Fibroblast of skin of right biceps (primary cell): ENCODE measurements at regions not wholly inside any gene's neighbourhood (a gene's known extent, or its start where the extent isn't known, plus 50 kb on each side); places are given as distances from the start of the nearest gene placed in this dataset.
A peak's percentile ranks its signal among the peaks of the same experiment; 100 is the strongest.
"Not testable (repeated sequence)": the region's sequence is repeated elsewhere in the genome, so short reads cannot be mapped to it uniquely, and the experiment has no call there.

Experiments used
- DNase-seq: peaks from one replicate; pipeline ENCODE4 v3.0.0-alpha.2; 2013

DNA sequence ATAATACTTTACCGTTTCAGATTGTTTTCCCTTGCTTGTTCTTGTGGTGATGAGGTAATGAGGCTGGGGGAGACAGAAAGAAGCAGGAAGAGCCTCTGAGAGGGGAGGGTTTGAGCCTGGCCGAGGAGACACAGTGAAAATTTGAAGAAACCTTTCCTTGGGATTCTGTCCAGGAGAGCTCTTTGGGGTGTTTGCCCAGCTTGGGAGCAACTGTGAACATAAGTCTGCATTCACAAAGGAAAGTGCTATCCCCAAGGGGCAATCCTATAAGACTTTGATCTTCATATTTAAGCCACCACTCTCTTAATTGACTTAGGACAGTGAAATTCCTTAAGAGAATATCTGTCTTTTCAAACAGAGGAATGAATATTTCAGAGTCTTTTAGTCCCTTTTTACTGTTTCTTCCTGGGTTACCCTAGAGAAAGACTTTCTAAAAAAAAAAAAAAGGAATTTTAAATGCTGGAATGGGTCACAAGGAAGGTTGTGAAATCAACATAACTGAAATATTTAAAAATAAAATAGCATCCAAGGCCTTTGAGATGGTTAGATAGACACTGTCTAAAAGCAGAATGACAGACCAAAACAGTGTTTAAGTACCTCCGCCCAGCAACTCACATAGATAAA lies 52.5 kb upstream of the STAM2 start:
- peak; percentile 38 for DNase-seq

DNA sequence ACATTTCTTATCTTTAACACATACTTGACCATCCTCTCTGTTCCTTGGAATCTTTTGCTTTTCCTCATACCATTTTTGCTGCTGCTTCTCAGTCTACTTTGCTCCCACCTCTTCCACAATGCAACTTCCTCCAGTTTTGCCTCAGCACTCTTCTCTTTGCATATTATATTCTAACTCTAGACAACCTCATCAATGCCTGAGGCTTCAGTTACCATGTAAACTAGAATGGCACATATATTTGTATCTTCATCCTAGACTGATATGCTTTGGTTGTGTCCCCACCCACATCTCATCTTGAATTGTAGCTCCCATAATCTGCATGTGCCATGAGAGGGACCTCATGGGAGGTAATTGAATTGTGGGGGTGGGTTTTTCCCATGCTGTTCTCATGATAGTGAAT lies 55.9 kb upstream of the STAM2 start:
- DNase-seq: no peak

DNA sequence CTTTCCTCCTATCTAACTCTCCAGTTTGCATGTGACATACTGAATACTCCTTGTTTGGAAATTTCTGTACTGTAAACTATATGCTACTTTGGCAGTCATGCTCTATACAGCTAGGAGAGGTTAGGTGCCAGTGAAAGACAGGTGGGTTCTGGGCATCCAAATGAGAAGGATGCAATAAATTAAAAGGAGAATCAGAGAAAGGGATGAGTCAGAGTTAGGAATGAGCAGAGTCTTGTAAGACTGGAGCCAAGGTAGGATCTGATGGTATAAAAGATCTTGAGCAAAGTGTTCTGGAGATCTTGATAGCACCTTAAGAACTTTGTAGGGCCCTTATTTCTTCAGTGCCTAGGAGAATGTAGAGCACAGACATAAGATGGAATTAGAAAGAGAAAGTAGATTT lies 58.7 kb upstream of the STAM2 start:
- DNase-seq: no peak

DNA sequence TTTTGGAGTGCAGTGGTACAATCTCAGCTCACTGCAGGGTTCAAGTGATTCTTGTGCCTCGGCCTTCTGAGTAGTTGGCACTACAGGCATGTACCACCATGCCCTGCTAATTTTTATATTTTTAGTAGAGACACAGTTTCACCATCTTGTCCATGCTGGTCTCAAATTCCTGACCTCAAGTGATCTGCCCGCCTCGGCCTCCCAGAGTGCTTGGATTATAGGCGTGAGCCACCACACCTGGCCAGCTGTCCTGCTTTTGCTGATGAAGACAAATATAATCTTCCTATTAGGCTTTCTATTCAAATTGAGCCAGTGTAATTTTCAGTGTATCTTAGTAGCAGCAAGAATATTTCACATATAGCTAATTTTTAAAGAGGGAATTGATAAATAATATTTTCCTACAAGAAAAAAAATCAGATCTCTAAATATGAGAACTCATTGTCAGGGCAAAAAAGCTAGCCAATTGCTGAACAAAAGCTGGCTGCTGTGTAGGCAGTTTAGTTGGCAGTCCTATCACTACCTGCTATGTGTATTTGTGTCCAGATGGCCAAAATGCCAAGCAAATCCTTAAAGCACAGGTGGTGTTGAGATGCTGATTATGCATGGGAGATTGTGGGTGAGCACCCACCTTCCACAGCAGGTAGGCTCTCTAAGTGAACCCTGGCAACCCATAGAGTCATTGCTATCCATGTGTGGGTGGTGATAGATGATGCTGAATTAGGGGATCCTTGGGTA lies 60.8 kb upstream of the STAM2 start:
- DNase-seq: no peak

DNA sequence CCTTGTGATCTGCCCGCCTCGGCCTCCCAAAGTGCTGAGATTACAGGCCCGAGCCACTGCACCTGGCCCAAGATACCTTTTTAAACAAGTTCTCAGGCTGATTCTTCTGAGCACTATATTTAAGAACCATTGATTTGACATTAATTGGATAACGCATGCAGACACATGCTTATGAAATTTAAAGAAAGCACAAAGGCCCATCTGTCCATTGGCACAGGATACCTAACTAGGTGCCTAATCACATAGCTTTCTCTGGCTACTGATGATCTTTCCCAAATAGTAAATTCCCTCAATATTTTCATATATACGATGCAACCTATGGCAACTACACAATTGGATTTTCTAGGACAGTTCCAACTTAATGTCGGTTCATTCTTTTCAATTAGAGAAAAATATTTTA lies 62.5 kb upstream of the STAM2 start:
- DNase-seq: no peak

DNA sequence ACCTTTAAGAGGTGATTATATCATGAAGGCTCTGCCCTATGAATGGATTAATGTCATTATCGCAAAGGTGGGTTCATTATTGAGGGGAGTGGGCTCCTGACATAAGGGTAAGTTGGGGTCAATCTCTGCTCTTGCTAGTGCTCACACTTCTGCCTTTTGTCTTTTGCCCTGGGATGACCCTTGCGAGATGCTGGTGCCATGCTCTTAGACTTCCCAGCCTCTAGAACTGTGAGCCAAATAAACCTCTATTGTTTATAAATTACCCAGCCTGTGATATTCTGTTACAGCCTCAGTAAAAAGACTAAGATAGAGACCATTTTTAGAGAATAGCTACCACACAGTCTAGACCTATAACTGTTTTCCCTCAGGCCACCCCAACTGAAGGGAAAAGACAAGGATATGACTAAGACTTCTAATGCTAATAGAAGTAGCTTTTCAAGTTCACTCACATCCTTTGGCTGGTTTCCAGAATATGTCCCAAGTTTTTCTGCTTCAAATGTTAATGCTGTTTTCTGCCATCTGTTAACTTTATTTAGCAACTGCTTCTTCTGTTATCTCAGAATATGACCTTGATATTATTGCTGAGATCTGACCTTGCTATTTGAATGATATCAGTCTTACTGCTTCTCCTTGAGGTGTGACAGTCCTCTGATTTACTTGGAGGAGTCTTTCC lies 65.1 kb upstream of the STAM2 start:
- peak; percentile 73 for DNase-seq

DNA sequence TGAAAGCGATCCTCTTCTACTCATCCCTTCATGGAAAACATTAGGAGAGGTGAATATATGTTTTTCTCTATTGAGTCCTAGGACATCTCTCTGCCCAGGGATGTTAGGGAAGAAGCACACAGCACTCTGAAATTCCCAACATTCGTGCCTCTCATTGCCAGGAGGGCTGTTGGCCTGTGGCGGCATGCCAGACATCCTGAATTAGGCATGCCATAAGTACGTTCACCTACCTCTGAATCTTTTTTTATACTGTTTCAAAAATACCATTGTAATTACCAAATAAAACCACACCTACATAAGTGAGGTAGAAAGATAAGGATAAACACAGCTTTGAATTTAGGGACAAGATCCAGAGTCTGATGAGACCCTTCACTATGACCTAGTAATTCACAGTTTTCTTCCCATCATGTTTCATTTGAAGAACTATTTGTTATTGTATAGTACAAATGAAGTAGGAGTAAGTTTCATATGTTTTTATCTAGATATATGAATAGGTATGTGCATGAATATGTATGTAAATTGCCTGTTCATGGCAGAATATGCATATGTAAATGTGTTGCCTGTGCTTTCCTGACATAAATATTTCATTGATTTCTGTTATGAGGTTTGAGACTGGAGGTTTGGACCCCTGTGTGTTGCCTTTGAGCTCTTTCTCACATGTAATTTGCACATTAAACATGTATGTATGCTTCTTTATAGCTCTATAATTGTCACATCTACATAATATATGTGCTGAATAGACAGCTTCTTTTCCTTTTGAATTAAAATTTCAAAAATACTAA lies 66.6 kb upstream of the STAM2 start:
- no peak for DNase-seq

DNA sequence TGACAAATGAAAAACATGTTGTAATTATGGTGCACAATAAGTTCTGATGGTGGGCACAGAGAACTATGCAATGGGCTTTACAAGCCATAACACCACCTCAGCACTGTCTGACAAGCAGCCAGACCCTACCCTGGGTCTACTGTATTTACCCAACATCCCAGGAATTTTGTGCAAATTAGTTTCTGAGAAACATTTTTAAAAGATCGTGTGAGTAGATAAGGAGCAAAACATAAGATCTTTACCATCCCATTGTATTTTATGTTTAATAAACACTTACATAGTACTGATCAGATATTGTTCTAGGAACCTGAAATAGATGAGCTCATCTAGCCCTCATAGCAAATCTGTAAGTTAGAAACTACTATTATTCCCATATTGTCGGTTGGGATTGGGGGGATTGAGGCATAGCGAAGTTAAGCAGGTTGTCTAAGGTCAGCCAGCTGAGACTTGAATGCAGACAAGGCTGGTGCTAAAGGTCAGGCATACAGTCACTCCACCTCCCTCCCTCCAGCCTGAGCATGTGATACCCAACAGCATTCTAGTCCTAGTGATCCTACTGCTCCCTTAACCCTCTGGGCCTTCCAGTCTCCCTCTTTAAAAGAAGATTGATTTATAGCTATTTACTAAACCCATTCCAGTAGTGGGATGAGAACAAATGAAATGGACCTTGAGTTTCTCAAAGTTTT lies 67.4 kb upstream of the STAM2 start:
- DNase-seq: no peak

DNA sequence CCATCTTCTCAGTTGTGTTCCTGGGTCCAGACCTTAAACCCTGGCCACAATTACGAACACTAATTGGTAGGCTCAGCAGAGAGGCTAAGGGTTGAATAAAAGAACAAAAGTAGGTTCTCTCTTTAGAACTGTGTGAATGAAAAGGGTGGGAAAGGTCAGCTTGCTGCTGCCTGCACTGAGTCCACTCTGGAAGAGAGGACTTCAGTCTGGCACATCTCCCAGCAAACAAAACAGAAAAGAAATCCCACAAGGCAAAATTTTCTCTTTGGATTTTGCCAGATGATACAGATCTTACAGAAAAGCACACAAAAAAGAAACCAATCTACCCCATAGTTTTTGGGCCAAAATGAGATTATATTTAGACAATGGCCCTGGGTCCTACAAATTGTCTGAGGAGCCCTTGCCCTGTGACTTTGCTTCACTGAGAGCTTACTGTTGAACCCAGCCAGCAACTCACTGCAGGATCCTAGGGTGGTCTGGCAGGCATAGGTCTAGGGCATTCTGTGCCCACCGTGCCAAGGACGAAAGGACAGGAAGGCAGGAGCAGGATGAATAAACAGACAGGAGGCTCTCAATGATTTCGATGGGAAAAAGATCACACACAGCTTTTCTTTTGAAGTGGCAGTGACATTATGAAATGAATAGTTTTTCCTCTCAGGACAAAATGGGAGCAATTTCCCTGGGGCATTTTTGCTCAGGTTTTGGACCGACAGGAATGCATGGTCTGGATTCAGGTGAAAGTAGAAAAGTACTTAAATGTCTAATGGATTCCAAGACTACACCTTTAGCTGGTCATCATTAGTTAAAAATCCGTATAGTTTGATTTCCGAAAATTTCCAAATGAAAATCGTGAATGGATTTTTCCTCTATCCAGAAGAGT lies 68.4 kb upstream of the STAM2 start:
- no peak for DNase-seq

DNA sequence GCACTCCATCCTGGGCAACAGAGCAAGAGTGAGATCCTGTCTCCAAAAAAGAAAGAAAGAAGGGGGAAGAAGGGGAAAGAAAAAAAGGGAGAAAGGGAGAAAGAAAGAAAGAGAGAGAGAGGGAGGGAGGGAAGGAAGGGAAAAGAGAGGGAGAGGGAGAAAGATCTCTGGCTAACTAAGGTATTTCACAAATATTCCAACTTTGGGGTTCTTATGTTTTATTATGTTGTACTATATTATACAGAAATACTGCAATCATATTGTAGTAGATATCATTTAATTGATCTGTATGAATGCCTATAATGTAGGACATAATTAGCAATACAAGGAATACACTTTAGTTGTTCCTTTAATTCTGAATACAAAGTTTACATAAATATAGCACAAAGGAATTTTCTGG lies 70.1 kb upstream of the STAM2 start:
- DNase-seq: no peak

DNA sequence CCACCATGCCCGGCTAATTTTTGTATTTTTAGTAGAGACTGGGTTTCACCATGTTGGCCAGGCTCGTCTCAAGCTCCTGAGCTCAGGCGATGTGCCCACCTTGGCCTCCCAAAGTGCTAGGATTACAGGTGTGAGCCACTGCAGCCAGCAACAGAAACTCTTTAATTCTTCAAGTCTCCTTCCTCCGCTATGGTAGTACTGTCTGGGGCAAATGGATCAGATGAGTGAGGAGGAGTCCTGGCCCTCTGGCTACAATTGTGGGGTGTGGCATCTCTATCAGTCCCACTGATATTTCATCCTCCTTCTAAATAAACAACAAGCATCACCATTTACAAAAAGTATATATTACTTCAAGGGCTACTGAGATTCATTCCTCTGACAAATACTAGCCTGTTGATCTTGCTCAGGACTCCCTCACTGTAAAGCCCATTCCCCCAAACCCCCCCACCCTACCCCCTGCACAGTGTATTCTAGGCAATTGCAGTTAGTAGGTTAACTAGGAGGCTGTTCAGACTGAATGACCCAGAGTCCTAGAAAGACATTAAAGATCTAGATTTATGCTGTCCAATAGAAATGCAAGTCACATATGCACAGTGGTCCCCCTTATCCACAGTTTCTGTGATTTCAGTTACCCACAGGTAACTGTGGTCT lies 71.2 kb upstream of the STAM2 start:
- no peak for DNase-seq

DNA sequence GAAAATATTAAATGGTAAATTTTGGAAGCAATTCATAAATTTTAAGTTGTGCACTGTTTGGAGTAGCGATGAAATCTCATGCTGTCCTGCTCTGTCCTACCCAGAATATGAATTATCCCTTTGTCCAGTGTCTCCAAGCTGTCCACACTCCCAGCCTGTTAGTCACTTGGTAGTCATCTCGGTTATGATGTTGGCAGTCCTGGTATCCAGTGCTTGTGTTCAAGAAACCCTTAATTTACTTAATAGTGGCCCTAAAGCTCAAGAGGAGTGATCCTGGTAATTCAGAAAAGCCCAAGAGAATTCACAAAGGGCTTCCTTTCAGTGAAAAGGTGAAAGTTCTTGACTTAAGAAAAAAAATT lies 71.8 kb upstream of the STAM2 start:
- DNase-seq: peak; percentile 11

DNA sequence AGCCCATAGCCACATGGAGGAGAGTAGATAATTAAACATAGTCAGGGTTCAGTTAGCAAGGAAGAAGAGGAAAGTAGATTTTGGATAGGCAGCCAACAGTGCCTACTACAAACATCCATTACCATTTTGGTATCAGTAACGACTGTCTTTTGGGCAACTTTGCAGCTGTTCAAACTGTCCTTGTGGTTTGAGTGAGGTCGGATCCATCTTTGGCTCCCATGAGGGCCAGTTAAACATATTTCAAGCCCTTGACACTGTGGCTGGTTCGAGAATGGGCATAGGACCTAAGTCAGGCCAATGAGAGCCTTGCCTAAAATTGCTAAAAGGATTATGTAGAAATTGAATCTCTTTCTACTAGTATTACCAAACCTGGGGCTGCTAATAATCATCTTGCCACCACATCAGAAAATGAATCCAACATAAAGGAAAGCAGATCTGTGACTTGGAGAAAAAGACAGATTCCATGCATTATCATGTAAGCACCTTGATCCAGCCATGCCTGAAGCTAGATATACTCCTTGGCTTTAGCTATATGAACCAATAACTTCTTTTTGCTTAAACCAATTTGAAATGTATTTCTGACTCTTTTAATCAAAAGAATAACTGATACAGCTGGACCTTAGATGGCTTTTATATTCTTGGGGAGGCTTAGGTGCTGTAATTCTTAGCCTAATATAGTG lies 75.0 kb upstream of the STAM2 start:
- no peak for DNase-seq

DNA sequence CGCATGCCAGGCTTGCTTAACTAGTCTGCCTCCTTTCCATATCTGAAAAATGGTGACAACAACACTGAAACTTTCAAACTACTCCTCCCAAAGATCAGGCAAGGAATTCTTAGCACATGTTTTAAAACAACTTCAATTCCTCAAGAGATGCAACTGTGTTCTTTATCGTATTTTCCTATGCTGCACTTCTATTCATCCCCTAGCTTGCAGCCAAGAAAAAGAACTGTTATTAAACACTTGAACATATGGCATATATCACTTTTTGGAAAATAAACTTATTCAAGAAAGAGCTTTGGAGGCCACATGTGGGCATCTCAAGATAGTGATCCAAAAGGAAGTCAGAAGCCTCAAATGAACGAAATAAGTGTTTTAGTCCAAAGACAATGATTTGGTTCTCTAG lies 75.6 kb upstream of the STAM2 start:
- DNase-seq: no peak

DNA sequence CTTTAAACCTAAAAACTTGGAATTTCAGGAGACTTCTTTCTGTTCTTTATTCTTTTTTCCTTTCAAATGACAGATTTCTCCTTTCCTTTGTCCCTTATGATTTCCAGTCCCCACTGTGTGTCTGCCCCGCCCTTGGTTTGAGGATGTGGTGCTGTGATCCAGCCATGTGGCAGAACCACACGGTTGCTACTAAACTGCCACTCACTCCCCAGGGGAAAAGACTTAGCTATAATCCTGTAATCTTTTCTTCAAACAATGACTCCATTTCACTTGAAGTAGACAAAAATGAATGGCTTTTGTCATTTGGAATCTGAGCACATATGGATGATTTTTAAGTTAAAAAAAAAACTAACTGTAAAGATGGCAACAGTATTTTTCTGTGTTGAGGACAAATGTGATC lies 76.2 kb upstream of the STAM2 start:
- DNase-seq: no peak

DNA sequence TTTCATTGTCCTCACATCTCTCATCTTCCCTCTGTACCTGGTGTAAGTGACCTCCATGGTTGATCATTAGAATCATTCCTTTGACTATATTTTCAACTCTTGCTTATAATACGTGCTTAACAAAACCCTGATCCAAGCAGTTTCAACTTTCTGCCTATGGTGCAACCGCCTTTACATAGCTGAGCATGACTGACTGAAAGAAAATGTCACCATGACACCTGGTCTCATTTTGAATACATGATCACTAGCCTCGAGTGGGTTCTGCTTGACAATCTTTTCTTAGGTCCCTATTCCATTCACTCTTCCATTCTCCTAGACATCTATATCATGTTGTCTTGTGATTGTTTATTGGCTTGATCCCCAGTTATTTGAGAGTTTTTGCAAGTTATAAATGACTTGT lies 78.9 kb upstream of the STAM2 start:
- DNase-seq: no peak

DNA sequence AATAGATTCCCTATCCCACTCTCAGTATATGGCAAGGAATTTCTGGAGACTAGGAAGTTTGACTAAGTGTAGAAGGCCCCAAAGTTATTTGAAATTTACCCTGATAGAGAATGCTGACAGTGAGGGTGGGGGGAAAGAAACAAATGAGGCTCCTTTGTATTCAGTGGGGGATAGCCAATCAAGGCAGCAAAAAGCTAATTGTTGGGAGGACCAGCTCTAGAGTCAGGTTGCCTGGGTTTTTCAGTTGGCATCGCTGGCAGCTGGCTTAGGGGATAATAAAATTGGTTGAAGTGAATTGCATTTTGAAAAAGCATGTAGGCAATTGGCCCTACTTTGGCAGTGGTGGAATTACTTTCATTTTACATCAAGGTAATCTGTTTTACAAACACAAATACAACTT lies 79.4 kb upstream of the STAM2 start:
- DNase-seq: no peak

DNA sequence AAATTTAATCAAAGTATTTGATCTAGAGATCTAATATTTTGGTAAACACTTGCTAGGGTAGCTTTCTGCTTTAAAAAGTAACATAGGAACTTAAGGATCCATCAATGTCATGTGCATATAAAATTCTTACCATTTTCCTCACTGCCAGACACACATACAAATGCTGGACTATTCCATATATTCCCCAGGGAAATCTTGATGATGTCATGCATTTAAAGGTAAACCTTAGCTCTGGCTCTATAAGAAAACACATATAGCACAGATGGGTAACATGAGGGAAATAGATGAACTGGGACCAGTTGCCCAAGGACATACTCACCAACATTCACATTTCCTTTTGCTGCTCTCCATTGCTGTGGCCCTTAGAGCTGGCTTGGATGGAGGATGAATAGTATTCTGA lies 79.1 kb upstream of the FMNL2 start:
- DNase-seq: no peak

DNA sequence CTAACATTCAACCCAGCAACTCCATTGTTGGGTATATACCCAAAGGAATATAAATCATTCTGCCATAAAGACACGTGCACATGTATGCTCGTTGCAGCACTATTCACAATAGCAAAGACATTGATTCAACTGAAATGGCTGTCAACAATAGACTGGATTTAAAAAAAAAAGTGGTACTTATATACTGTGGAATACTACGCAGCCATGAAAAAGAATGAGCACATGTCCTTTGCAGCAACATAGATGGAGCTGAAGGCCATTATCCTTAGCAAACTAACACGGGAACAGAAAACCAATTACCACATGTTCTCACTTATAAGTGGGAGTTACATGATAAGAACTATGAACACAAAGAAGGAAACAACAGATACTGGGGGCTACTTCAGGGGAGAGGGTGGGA lies 74.0 kb upstream of the FMNL2 start:
- no peak for DNase-seq

DNA sequence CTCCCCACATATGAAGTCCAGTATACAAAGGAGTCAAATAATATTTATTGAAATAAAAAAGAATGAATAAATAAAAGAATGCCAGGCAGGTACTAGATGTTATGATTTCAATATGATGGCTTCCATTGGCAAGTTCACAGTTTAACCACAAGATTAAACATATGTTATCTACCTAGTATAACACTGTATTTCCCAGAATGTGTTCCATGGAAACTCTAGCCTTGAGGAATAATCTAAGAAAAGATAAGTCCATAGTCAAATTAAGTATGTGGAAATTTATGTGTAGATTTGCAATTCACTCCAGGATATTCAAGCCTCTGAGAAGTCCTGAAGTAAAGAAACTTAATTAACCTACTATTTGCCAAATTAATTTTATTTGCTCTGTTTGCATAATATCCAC lies 71.1 kb upstream of the FMNL2 start:
- no peak for DNase-seq

DNA sequence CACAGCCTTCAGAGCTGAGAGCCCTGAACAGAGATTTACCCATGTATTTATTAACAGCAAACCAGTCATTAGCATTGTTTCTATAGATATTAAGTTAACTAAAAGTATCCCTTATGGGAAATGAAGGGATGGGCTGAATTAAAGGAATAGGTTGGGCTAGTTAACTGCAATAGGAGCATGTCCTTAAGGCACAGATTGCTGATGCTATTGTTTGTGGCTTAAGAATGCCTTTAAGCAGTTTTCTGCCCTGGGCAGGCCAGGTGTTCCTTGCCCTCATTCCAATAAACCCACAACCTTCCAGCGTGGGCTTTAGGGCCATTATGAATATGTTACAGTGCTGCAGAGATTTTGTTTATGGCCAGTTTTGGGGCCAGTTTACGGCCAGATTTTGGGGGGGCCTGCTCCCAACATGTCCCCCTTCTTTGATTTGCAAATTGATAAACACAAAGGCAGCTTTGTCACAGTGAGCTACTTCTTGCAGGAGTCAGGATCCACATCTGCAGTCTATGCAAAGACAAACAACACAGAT lies 61.2 kb upstream of the FMNL2 start:
- not testable (repeated sequence) for DNase-seq
